ENCODE measurements at regions not wholly inside any gene's neighbourhood (a gene's known extent, or its start where the extent isn't known, plus 50 kb on each side); places are given as distances from the start of the nearest gene placed in this dataset.
A peak's percentile ranks its signal among the peaks of the same experiment; 100 is the strongest.

DNA sequence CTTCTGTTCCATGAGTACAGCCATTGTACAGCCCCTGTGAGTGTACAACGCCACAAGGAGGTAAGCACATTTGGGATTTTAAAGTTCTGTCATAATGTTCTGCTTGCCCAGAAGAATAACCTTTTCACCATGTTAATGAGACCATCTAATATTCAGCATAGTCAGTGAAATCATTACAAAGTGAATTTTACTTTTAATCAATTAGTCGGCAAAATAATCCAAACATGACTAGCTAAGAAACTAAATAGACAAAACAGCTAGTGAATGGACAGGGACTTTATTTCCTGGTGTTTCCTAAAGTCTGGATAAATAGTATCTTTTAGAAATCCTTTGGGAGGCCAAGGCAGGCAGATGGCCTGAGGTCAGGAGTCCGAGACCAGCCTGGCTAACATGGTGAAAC lies 69.0 kb upstream of the NRSN1 start:
- no peak for DNase-seq
- Histone ChIP-seq H3K4me3 (no peak overlapping the region), H3K9me3 (no peaks in the 10 kb centered on the region), H3K4me1 (no peaks in the 10 kb centered on the region), H3K36me3 (no peaks in the 10 kb centered on the region), H3K27me3 (no peaks in the 10 kb centered on the region), H3K27ac (no peak overlapping the region)
- 63% methylated on average over 2 of the region's 3 CpGs for WGBS (ENCODE audit: insufficient coverage, low coverage, low lambda C conversion rate, missing lambda C conversion rate)
- ATAC-seq: no peak
- intact Hi-C loops (cut with DNase I): no loop called here
- TF ChIP-seq, protein P1, sequence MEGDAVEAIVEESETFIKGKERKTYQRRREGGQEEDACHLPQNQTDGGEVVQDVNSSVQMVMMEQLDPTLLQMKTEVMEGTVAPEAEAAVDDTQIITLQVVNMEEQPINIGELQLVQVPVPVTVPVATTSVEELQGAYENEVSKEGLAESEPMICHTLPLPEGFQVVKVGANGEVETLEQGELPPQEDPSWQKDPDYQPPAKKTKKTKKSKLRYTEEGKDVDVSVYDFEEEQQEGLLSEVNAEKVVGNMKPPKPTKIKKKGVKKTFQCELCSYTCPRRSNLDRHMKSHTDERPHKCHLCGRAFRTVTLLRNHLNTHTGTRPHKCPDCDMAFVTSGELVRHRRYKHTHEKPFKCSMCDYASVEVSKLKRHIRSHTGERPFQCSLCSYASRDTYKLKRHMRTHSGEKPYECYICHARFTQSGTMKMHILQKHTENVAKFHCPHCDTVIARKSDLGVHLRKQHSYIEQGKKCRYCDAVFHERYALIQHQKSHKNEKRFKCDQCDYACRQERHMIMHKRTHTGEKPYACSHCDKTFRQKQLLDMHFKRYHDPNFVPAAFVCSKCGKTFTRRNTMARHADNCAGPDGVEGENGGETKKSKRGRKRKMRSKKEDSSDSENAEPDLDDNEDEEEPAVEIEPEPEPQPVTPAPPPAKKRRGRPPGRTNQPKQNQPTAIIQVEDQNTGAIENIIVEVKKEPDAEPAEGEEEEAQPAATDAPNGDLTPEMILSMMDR (IDR thresholded peaks at IDR 0.05): no peak
- no peak for TF ChIP-seq POLR2A (IDR thresholded peaks at IDR 0.05)

- no peak for DNase-seq
- no peak for ATAC-seq
- no peaks in the 10 kb centered on the region for H3K9me3 ChIP-seq
- intact Hi-C loops (cut with DNase I): no loop called here
- WGBS (ENCODE audit: insufficient coverage, low coverage, low lambda C conversion rate, missing lambda C conversion rate): 50% methylated on average over 2 of the region's 2 CpGs
- no peaks in the 10 kb centered on the region for H3K27me3 ChIP-seq
- no peak overlapping the region for H3K4me3 ChIP-seq
- H3K27ac ChIP-seq: no peak overlapping the region
- TF ChIP-seq, protein P1 (IDR thresholded peaks at IDR 0.05): no peak
- TF ChIP-seq POLR2A (IDR thresholded peaks at IDR 0.05): no peak
- H3K36me3 ChIP-seq: no peaks in the 10 kb centered on the region
- H3K4me1 ChIP-seq: no peaks in the 10 kb centered on the region
These were observed 64.8 kb upstream of the NRSN1 start for GRCh38 chr6:24060982-24061754.

- no peak for DNase-seq
- H3K9me3 ChIP-seq: no peaks in the 10 kb centered on the region
- WGBS (ENCODE audit: insufficient coverage, low coverage, low lambda C conversion rate, missing lambda C conversion rate): 50% methylated on average over 1 of the region's 1 CpG
- no peaks in the 10 kb centered on the region for H3K4me1 ChIP-seq
- H3K4me3 ChIP-seq: no peak overlapping the region
- no peaks in the 10 kb centered on the region for H3K36me3 ChIP-seq
- H3K27ac ChIP-seq: no peak overlapping the region
- peak in 2 of 4 donors; percentile 23 to 61 for ATAC-seq
- H3K27me3 ChIP-seq: no peaks in the 10 kb centered on the region
- intact Hi-C loops (cut with DNase I): no loop called here
- TF ChIP-seq POLR2A (IDR thresholded peaks at IDR 0.05): no peak
- TF ChIP-seq, protein P1 (IDR thresholded peaks at IDR 0.05): peak; percentile 25 to 44 (median 34)
These were observed 61.9 kb upstream of the NRSN1 start for GRCh38 chr6:24064106-24064505.

DNA sequence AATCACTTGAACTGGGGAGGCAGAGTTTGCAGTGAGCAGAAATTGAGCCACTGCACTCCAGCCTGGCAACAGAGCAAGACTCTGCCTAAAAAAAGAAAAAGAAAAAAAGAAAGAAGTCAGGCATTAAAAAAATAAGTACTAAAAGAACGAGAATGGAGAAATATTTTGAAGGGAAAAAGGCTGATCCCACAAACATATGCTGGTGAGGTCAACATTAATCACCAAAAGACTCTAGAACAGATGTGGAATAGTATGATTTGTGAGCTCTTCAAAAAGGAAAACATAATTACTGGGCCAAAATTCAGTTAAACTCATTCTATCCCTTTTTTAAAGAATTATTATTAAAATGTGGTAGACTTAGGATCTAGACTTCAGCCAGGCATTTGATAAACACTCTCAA lies 61.2 kb upstream of the NRSN1 start:
- intact Hi-C loops (cut with DNase I): no loop called here
- Histone ChIP-seq H3K27me3 (no peaks in the 10 kb centered on the region), H3K4me1 (no peaks in the 10 kb centered on the region), H3K36me3 (no peaks in the 10 kb centered on the region), H3K27ac (no peak overlapping the region), H3K4me3 (no peak overlapping the region), H3K9me3 (no peaks in the 10 kb centered on the region)
- no peak for ATAC-seq
- DNase-seq: no peak
- TF ChIP-seq POLR2A (IDR thresholded peaks at IDR 0.05): no peak
- TF ChIP-seq, protein P1 (IDR thresholded peaks at IDR 0.05): no peak
- WGBS (ENCODE audit: insufficient coverage, low coverage, low lambda C conversion rate, missing lambda C conversion rate): 15% methylated on average over 1 of the region's 1 CpG

Measured in right lobe of liver (tissue), 6 donors.